C1 segment of cervical spinal cord (tissue), 14 donors: ENCODE measurements at regions not wholly inside any gene's neighbourhood (a gene's known extent, or its start where the extent isn't known, plus 50 kb on each side); places are given as distances from the start of the nearest gene placed in this dataset.
"Not testable (repeated sequence)": the region's sequence is repeated elsewhere in the genome, so short reads cannot be mapped to it uniquely, and the experiment has no call there.

Source experiments
- DNase-seq, 14 donors: peaks; one replicate each; lab custom pipeline; 2025; lab: John Stamatoyannopoulos, UW

GRCh38 chr1:170375082-170375723 is 156.8 kb upstream of the GORAB start:
- no peak for DNase-seq

GRCh38 chr1:170376801-170377385 is 155.1 kb upstream of the GORAB start:
- DNase-seq = no peak

- DNase-seq = no peak
Measured at GRCh38 chr1:170377440-170377839, 154.5 kb upstream of the GORAB start.

GRCh38 chr1:170377896-170378634 is 153.9 kb upstream of the GORAB start:
- DNase-seq = no peak

GRCh38 chr1:170385750-170386149 is 146.2 kb upstream of the GORAB start:
- DNase-seq = no peak

GRCh38 chr1:170388489-170388888 is 143.5 kb upstream of the GORAB start:
- no peak for DNase-seq

GRCh38 chr1:170395149-170395548 is 136.8 kb upstream of the GORAB start:
- no peak for DNase-seq

- DNase-seq = no peak
Measured at GRCh38 chr1:170397061-170397460, 134.9 kb upstream of the GORAB start.

- no peak for DNase-seq
Measured at GRCh38 chr1:170402476-170403311, 129.3 kb upstream of the GORAB start.

GRCh38 chr1:170407138-170407537 is 124.8 kb upstream of the GORAB start:
- no peak for DNase-seq

GRCh38 chr1:170407581-170407980 is 124.4 kb upstream of the GORAB start:
- DNase-seq = no peak

- no peak for DNase-seq
Measured at GRCh38 chr1:170410401-170411166, 121.4 kb upstream of the GORAB start.

GRCh38 chr1:170414989-170415709 is 116.8 kb upstream of the GORAB start:
- DNase-seq = no peak

- DNase-seq = no peak
Measured at GRCh38 chr1:170415710-170416372, 116.1 kb upstream of the GORAB start.

- no peak for DNase-seq
Measured at GRCh38 chr1:170424346-170424745, 107.6 kb upstream of the GORAB start.

- DNase-seq = no peak
Measured at GRCh38 chr1:170426596-170426995, 105.4 kb upstream of the GORAB start.

- DNase-seq = not testable (repeated sequence)
Measured at GRCh38 chr1:170427002-170427401, 105.0 kb upstream of the GORAB start.

- no peak for DNase-seq
Measured at GRCh38 chr1:170436928-170437327, 95.0 kb upstream of the GORAB start.

GRCh38 chr1:170445096-170445495 is 86.9 kb upstream of the GORAB start:
- DNase-seq = no peak

GRCh38 chr1:170448661-170449158 is 83.3 kb upstream of the GORAB start:
- DNase-seq = no peak
